GM18909 (cell line): ENCODE measurements at regions not wholly inside any gene's neighbourhood (a gene's known extent, or its start where the extent isn't known, plus 50 kb on each side); places are given as distances from the start of the nearest gene placed in this dataset.
A peak's percentile ranks its signal among the peaks of the same experiment; 100 is the strongest.
"Not testable (repeated sequence)": the region's sequence is repeated elsewhere in the genome, so short reads cannot be mapped to it uniquely, and the experiment has no call there.

ENCODE experiments used
- ATAC-seq: cut with Tn5 transposase; IDR thresholded peaks from one replicate; pipeline ENCODE4 v1.9.1; 2021; ENCODE audit warnings: mild to moderate bottlenecking; ENCODE audit not compliant: unreplicated experiment, poor library complexity

DNA sequence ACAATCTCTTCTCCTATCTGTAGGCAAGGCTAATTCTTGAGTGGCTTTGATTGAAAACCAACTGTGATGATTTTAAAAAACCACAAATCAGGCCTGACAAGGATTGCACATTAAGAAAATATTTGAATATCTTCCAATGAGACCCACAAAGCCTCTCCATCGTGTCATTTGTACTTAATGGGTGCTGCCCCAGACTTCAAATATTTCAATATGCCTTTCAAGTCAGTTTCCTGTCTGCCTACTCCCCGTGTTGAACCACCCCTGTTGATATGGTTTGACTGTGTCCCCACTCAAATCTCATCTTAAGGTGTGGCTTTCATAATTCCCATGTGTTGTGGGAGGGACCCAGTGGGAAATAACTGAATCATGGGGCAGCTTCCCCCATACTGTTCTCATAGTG, 159.7 kb upstream of the EGLN3 start:
- ATAC-seq: no peak

GRCh38 chr14:34107441-34107840, 156.6 kb upstream of the EGLN3 start:
- ATAC-seq: no peak

GRCh38 chr14:34106310-34106709, 155.4 kb upstream of the EGLN3 start:
- no peak for ATAC-seq

DNA sequence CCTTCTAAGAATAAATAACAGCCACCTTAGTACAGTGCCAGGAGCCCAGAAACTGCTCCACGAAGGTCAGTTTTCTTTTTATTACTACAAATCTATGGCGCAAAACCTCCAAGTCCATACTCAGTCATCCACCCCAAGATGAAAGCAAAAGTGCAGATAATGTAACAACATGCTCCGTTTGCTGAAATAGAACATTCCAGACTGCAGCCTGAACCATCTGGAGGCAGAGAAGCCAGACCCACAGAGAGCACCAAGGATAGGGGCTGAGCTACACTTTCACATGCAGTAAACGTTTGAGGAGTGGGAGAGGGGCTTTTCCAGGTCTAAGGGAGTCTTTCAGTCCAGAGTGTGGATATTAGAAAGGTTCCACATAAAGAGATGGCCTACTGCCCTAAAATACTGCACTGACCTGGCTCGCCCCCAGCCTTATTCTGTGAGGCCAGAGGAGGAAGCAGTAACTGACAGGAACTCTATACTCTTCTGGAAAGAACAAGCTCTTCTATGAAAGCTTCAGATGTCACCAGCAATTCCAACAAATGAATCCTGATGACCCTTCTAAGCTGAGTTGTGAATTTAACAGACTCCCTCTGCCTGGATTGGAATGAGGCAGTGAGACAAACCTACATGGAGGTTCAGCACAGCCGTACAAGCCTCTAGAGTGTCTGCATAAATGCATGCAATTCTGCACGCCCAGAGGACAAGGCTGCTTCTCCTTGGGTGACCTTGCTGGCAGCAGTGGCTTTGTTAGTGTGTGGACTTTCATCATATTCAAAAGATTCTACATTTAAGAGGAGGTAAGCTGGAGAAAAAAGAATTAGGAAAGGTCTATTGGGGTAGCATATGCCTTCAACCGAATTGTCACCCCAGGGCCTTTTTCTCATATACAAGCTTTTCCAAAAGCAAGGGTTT, 153.9 kb upstream of the EGLN3 start:
- ATAC-seq: no peak

GRCh38 chr14:34103176-34103575, 152.3 kb upstream of the EGLN3 start:
- ATAC-seq: no peak

DNA sequence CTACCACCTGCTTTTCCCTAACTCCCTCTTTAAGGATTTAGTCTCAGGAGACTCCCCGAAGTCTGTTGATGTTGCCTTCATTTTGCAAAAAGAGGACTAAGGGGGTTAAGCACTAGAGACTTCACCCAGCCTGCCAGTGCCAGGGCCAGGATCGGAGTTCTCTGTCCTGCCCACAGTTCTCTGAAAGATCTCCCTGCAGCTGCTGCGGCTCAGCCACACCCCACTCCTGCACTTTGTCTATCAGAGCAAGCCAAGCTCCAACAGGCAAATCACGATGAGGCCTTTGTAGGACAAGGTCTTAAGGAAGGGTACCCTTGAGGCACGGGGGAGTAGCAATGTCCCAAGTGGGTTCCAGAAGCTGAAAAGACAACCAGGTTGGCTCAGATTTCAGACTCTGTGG, 148.8 kb upstream of the EGLN3 start:
- ATAC-seq: no peak

- no peak for ATAC-seq
Observed at GRCh38 chr14:34098985-34099349, 148.1 kb upstream of the EGLN3 start.

DNA sequence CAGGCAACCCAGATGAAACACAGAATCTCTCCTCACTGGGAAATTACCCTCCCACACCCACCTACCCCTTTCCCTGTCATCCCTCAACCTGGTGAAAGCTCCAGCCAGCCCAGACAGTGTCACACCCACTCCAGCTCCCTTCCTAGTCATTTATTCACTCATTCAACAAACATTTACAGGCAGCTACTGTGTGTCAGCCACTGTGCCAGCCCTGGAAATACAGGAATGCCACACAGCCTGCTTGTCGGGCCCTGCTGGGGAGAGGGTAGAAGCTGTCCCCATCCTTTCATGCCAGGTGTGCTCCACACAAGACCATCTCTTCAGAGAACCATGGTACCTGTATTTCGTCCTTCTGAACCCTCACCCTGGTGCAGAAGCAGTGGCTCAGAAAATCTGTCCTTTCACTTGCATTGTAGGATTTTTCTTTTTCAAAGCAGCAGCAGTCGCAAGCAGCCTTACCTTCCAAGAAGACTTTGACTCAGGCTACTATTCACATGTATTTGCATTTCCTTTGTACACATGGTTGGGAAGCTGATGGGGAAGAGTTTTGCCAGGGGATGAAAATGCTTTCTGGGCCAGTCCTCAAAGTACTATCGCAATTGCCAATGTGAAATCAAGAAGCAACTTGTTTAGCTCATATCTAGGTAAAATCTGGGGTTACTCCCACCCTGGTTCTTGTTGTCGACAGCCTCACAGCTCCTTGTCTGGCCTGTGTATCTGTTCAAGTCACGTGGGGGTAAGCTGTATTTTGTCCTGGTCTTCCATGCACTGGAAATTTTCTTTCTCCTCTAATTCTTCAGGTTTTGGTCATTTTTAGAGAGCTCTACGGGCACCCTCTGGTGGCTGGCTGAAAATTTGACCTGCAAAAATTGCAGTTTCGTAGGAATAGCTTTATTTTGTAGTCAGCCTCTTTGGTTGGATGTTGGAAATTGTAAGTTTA, 147.4 kb upstream of the EGLN3 start:
- ATAC-seq: no peak

GRCh38 chr14:34097644-34098043, 146.8 kb upstream of the EGLN3 start:
- no peak for ATAC-seq

GRCh38 chr14:34094384-34094783, 143.5 kb upstream of the EGLN3 start:
- ATAC-seq: no peak

DNA sequence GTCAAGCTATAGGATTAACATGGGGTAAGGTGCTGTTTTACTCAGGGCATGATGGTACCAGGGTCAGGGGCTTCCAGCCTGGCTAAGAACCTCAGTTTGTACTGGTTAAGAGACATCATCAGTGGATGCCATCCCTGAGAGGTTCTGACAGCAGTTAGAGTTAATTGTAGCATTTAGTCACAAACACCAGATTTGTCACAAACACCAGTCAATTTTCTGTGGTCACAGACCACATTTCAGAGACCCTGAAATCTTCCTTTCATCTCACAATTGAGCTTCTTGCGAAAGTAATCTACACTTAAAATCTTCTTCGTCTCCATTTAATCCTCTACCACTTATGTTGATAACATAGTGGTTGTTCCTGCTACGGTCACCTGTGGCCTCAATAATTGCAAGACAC, 143.0 kb upstream of the EGLN3 start:
- ATAC-seq: no peak

- ATAC-seq: no peak
Observed at GRCh38 chr14:34090451-34090850, 139.6 kb upstream of the EGLN3 start.

- no peak for ATAC-seq
Observed at GRCh38 chr14:34088914-34089313, 138.0 kb upstream of the EGLN3 start.

DNA sequence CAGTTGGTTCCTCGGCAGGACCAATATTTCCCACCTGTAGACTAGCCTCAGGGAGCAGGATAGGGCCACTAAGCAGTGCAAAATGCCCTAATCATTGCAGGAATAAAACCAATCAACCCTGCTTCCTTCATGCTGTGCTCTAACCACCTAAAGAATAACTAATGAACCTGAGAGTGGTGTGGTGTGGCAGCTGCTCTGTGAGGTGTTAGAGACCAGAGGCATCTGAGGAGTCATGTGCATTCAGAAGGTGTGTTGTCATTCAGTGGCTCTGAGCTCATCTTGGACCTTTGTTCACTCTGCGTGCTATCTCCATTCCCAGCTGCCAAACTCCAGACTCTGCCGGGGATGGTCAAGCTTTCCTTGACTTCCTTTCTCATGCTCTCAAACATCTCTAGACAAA, 136.7 kb upstream of the EGLN3 start:
- ATAC-seq: peak; percentile 65

DNA sequence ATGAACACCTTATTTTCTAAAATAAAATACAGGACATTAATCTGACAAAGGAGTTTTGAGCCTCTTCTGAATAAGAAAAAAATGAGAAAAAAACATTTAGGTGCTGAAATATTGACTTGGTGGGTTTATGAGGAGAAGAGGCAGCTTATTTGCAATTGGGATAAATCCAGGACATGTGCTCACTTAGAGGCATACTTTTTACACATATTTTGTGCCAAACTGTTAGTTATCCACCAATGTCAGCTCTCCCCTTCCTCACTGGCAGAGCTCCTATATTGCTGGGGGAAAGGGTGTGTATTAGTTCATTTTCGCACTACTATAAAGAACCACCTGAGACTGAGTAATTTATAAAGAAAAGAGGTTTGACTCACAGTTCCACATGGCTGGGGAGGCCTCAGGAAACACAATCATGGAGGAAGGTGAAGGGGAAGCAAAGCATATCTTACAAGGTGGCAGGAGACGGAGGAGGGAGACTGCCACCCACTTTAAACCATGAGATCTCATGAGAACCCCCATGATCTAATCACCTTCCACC, 135.4 kb upstream of the EGLN3 start:
- no peak for ATAC-seq

- ATAC-seq: no peak
Observed at GRCh38 chr14:34085695-34086094, 134.8 kb upstream of the EGLN3 start.

GRCh38 chr14:34081576-34082136, 130.8 kb upstream of the EGLN3 start:
- ATAC-seq: no peak

- no peak for ATAC-seq
Observed at GRCh38 chr14:34081101-34081575, 130.3 kb upstream of the EGLN3 start.

DNA sequence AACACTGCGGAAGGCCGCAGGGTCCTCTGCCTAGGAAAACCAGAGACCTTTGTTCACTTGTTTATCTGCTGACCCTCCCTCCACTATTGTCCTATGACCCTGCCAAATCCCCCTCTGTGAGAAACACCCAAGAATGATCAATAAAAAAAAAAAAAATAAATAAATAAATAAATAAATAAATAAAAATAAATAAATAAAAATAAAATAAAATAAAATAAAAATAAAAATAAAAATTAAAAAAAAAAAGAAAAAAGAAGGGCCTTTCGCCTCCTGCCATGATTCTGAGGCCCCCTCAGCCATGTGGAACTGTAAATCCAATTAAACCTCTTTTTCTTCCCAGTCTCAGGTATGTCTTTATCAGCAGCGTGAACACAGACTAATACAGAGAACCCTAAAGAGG, 128.8 kb upstream of the EGLN3 start:
- not testable (repeated sequence) for ATAC-seq

DNA sequence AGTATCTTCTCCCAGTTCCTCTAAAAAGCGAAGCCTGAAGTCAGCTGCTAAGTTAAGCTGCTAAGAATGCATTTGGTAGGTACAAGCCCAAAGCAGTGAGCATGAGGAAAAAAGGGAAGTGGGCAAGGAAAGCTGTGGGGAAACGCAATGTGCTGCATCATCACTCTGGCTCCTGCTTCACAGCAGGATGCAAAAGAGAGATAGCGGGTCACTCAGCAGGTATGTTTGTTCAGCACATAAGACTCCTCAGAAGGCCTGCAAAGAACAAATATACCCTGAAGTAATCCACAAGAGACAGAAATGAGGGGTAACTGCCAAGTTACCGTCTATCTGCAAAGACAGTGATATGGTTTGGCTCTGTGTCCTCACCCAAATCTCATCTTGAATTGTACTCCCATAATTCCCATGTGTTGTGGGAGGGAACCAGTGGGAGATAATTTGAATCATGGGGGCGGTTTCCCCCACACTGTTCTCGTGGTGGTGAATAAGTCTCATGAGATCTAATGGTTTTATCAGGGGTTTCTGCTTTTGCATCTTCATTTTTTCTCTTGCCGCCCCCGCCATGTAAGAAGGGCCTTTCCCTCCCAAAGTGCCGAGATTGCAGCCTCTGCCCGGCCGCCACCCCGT, 127.4 kb upstream of the EGLN3 start:
- ATAC-seq: no peak
